GM13977 (cell line): ENCODE measurements at regions not wholly inside any gene's neighbourhood (a gene's known extent, or its start where the extent isn't known, plus 50 kb on each side); places are given as distances from the start of the nearest gene placed in this dataset.

Source experiments
- DNase-seq: peaks from one replicate; pipeline ENCODE4 v3.0.0; 2012; ENCODE audit warnings: low spot score
- in situ Hi-C: fragments of 300-500 bp; cut with MboI; formaldehyde crosslinking; loops from one replicate; pipeline ENCODE4 v1.12.0; 2022; ENCODE audit warnings: low sequenced_read_pairs, low pct_unique_long_range_greater_than_20kb, mixed read lengths, inconsistent platforms; ENCODE audit not compliant: unreplicated experiment
- TF ChIP-seq, protein P1 (sequence below): IDR thresholded peaks from 2 replicates; pipeline ENCODE4 v1.5.1; 2012; ENCODE audit warnings: mild to moderate bottlenecking, control low read depth; ENCODE audit not compliant: insufficient read depth; ENCODE audit errors: extremely low read depth, missing control alignments

DNA sequence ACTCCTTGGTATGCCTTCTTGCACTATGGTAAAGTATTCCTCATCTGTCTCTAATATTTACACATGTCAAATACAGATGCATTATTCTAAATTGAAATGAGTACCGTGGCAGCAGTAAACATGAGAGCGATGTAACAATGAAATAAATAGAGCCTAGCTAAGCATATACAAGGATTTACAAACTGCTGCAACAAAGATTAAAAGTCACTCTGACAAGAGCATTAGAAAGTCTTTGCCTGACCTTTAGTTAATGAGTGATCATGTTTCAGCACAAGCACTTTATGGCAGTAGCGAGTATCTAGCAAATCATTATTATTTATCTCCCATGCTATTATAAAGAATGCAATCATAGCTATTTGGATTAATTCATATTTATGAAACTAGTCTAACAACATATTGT is 547.0 kb upstream of the NDST4 start:
- TF ChIP-seq, protein P1, sequence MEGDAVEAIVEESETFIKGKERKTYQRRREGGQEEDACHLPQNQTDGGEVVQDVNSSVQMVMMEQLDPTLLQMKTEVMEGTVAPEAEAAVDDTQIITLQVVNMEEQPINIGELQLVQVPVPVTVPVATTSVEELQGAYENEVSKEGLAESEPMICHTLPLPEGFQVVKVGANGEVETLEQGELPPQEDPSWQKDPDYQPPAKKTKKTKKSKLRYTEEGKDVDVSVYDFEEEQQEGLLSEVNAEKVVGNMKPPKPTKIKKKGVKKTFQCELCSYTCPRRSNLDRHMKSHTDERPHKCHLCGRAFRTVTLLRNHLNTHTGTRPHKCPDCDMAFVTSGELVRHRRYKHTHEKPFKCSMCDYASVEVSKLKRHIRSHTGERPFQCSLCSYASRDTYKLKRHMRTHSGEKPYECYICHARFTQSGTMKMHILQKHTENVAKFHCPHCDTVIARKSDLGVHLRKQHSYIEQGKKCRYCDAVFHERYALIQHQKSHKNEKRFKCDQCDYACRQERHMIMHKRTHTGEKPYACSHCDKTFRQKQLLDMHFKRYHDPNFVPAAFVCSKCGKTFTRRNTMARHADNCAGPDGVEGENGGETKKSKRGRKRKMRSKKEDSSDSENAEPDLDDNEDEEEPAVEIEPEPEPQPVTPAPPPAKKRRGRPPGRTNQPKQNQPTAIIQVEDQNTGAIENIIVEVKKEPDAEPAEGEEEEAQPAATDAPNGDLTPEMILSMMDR: no peak
- in situ Hi-C loops: no loop called here
- DNase-seq: no peak

DNA sequence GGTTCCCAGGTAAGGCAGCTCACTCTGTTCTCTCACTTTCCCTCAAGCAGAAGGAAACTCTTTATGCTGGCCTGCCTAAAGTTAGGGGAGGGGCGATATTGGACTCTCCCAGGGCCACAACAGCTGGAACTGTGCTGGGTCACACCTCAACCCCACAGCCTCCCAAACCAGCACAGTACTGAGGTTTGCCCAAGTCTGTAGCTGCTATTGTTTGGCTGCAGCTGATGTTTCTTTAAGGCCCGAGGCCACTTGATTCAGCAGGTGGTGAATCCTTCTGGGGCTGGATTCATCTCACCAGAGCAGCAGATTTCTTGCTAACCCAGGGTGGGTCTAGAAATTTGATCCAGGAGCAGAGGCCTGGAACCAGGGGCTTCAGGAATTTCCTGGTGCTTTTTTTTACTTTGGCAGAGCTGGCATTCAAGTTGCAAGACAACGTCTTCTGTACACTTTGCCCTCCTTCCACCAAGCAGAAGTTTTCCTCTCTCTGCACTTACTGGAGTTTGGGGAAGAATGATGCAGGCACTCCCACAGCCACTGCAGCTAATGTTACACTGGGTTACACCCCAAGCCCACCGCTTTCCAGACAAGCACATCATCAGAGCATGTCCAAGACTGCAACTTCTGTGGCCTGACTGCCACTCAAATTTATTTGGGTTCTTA is 544.7 kb upstream of the NDST4 start:
- DNase-seq: no peak
- in situ Hi-C loops: no loop called here
- TF ChIP-seq, protein P1: no peak

DNA sequence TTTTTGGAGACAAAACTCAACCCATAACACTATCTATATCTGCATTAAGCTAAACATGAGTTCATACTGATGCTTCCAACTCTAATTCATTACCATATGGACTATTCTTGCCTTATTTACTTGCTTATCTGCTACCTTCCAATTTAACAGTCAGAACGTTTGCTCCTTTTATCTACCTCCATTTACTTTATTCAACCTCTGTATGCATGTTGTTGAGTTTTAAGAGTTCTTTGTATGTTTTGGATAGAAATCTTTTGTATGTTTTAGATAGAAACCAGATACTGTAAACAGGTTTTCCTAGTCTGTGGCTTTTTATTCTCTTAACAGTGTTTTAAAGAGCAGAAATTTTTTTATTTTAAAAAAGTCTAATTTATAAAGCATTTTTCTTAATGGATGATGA is 542.2 kb upstream of the NDST4 start:
- DNase-seq: no peak
- TF ChIP-seq, protein P1: no peak
- in situ Hi-C loops: no loop called here

DNA sequence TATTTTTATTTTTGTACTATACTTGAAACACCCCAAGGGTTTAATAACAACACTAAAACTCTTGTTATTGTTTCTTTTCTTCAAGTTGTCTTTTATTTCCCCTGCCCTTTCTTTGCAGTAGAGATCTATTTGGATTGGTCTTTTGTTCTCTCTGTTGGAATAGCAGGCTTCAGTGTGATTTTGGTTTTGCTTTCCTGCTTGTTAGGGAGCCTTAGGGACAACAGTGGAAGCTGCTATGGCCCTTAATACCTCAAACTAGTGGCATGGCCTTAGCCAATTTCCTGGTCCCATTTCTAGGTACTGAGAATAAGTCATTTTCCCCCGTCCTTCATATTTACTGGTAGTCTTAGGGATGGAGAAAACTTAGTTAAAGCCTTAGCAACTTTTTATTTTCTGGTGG is 535.4 kb upstream of the NDST4 start:
- TF ChIP-seq, protein P1: no peak
- no peak for DNase-seq
- in situ Hi-C loops: no loop called here

DNA sequence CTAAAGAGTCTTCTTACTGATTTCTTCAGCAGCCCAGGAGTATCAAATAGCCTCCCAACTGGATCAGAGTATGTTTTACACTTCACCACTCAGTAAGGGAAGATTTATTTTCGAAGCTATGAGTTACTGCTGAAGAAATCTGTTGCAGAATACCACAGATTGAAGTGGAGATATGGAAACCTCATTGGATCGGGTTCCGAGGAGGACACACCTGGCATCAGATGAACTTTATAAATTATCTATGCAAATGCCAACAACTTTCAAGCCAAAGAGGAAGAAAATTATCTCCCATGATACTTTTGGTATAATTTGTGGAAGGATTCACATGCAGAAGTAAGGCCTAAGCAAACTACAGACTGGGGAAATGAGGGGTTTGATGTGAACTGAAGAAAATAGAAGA is 515.9 kb upstream of the NDST4 start:
- in situ Hi-C loops: no loop called here
- DNase-seq: no peak
- TF ChIP-seq, protein P1: no peak

DNA sequence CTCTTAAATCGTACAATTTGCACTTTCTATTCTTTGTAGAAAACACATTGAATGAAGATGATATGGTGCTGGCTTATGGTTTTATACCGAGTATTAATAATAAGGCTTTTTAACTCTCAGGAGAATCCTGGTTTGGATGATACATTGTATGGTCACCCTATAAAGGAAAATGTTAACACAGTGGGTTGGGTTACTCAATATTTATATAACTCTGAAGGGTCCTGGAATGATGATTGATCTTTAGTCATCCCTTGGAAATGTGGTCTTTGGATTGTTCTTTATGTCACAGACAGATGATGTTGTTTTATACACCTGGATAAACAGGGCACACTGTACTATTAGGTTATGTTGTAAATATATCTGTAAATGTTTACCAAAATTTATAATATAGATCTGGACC is 496.2 kb upstream of the NDST4 start:
- no peak for DNase-seq
- in situ Hi-C loops: no loop called here
- TF ChIP-seq, protein P1: no peak
